Mammary epithelial cell (primary cell): ENCODE measurements at regions not wholly inside any gene's neighbourhood (a gene's known extent, or its start where the extent isn't known, plus 50 kb on each side); places are given as distances from the start of the nearest gene placed in this dataset.

ENCODE experiments used
- CTCF ChIP-seq, 2 donors: IDR thresholded peaks in 1 of 2; conservative IDR thresholded peaks in 1 of 2; 2 replicates each; pipeline ENCODE4 v1.5.1; 2011 to 2012; ENCODE audit warnings: inconsistent platforms in 2 of 2, low read length in 2 of 2, mild to moderate bottlenecking in 2 of 2, control low read depth in 1 of 2, low read depth in 1 of 2; ENCODE audit not compliant: insufficient read depth in 1 of 2; ENCODE audit errors: extremely low read depth in 1 of 2
- EZH2 ChIP-seq: IDR thresholded peaks from 2 replicates; pipeline ENCODE4 v1.6.1; 2012; ENCODE audit warnings: low read length, inconsistent platforms, borderline replicate concordance

DNA sequence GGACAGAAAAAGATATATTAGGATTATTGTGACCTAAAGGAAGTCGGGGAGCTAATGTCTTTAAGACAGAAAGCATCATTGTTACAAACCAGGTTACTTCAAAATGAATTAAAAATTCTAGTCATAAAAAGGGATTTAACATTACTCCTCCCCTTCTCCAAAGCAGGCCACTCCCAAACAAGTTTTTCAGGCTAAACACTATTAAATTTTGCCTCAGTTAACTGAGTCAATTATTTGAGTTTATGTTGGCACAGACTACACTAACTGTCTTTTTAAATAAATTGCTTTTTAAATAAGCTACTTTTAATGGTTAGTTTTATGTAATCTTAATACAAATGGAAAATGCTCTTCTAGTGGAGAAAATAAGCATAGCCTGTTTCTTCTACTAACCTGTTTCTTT, 395.0 kb upstream of the DUSP10 start:
- no peak for TF ChIP-seq CTCF (conservative IDR thresholded peaks at IDR 0.05 in 1 of 2, IDR thresholded peaks at IDR 0.05 in 1 of 2; ENCODE audit: extremely low read depth in 1 of 2, insufficient read depth in 1 of 2, low read depth in 1 of 2, low read length in 2 of 2)
- TF ChIP-seq EZH2 = no peak
